NCI-H1694 treated with DMSO at 0.1 percent for 48 hours (cell line): ENCODE measurements at regions not wholly inside any gene's neighbourhood (a gene's known extent, or its start where the extent isn't known, plus 50 kb on each side); places are given as distances from the start of the nearest gene placed in this dataset.

Experiments
- DNase-seq: peaks from one replicate; lab custom pipeline; 2025; lab: John Stamatoyannopoulos, UW

DNA sequence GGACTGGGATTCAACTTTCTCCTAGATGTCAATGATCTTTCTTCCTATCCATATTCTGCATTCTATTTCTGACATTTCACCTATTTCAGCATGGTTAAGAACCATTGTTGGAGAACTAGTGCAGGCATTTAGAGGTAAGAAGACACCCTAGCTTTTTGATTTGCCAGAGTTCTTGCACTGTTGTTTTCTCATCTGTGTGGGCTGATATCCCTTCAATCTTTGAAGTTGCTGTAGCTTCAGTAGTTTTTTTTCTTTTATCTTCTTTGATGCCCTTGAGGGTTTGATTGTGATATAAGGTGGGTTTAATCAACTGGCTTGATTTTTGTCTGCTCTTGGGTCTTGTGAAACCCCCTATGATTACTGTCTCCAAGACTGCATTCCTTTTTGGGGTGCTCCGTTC, 502.1 kb downstream of the ETS1 start:
- no peak for DNase-seq

DNA sequence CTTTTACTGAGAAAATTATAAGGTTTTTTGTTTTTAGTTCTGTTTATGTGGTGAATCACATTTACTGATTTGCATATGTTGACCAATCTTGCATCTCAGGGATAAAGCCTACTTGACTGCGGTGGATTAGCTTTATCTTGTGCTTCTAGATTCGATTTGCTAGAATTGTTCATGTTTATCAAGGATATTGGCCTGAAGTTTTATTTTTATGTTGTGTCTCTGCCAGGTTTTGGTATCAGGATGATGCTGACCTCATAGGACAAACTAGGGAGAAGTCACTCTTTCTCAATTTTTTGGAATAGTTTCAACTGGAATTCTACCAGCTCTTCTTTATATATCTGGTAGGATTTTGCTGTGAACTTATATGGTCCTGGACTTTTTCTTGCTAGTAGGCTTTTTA, 504.8 kb downstream of the ETS1 start:
- DNase-seq = no peak

DNA sequence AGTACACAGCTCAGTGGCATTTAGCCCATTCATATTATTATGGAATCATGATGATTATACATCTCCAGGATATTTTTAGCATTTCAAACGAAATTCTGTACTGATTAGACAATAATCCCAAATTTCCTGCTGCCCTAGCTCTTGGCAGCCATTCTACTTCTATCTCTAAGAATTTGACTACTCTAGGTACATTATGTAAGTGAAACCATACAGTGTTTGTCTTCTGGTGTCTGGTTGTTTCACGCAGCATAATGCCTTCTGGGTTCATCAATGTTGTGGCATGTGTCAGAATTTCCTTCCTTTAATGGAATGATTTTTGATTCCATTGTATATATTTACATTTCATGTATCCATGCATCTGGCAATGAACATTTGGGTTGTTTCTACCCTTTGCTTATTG, 517.7 kb downstream of the ETS1 start:
- DNase-seq = no peak

DNA sequence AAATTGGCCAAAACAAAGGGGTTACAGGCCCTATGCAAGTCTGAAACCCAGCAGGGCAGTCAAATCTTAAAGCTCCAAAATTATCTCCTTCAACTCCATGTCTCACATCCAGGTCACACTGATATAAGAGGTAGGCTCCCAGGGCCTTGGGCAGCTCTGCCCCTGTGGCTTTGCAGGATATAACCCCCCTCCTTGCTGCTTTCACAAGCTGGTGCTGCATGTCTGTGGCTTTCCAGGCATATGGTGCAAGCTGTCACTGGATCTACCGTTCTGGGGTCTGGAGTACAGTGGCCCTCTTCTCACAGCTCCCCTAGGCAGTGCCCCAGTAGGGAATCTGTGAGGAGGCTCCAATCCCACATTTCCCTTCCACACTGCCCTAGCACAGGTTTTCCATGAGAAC, 519.6 kb downstream of the ETS1 start:
- no peak for DNase-seq

DNA sequence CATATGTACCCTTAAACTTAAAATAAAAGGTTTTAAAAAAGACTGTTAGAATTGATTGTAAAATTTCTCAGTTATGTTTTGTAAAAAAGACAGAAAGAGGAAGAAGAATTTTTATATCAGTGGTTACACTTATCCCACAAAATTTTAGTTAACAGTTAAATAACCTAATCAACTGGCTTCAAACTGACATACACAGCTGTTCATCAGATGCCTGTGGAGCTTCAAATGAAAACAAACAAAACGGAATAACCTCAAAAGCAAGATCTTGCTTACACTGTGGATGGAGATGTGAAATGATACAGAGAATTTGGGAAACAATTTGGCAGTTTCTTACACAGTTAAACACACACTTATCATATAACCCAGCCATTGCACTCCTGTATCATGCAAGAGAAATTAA, 521.0 kb downstream of the ETS1 start:
- no peak for DNase-seq

DNA sequence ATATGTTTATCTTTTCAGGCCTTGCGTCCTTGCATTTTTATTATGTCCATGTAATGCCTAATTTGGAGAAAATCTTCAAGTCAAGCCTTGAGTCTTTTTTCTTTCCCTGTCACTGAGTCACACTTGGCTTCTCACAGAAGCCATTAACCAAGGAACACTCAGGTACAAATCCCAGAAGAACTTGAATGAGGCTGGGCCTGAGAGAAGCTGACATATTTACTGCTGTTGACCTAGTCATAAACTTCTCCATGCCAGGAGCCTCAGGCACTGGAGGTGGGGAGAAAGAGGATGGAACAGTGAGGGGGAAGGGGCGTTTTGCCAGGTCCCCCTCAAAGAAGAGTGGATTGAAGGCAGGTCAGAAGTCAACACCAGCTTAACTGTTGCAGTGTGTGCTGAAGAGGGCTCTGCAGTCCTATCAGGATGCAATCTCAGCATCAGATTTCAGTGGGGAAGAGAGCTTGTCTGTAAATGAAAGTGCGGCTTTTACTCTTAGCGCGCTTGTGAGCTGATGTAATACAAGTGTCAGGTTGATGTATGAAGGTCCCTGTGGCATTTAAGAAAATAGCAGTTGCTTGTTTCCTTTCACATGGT, 526.0 kb downstream of the ETS1 start:
- DNase-seq = no peak

DNA sequence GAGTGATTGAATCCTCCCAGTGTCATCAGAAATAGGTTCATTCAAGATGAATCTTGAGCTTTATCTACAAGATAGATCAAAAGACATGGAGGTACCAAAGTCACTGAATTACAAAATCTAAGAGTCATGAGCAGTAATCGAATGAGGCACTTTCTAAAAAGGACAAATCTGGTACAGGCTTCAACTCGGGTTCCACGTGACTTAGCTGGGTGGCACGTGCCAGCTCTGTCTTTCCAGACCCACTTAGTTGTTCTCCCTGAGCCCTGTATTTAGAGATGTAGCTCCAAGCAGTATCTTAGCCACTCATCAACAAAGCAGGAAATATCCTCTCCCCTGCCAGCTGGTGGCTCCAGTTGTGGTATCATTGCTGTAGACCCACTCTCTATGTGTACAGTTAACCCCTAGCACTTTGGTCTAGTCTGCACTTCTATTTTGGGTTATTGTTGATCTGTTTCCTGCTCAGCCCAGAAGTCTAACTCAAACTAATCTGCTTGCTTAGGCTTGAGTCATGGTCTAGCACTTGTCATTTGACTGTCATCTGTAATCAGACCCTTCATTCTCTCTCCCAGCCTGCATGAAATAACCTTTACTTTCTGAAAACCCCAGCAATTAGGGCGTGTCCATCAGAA, 528.7 kb downstream of the ETS1 start:
- DNase-seq = no peak

DNA sequence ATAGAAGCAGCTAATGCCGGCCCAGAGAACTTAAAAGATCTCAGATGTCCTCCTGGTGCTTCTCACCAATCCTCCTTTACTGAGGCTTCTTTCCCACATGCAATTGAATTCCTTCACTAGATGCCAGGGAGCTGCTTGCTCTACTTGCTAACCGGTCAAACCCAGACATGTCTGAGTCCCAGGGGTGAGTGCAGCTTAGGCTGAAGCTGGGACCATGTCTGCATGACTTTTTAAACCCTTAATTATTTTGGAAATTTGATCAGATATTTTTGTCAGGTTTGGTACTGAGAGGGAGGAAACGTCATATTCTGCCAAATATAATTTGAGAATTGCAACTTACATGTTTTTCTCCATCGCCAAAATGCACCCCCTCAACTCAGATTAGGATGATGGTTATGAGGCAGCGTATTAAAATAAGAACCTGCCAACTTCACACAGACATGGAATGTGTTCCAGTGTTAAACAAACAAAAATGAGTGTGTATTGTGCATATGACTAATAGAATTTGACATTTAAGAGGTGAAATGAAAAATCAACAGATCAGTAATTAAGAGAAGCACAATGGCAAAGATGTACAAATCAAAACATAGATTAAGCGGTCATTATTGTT, 529.5 kb downstream of the ETS1 start:
- no peak for DNase-seq

DNA sequence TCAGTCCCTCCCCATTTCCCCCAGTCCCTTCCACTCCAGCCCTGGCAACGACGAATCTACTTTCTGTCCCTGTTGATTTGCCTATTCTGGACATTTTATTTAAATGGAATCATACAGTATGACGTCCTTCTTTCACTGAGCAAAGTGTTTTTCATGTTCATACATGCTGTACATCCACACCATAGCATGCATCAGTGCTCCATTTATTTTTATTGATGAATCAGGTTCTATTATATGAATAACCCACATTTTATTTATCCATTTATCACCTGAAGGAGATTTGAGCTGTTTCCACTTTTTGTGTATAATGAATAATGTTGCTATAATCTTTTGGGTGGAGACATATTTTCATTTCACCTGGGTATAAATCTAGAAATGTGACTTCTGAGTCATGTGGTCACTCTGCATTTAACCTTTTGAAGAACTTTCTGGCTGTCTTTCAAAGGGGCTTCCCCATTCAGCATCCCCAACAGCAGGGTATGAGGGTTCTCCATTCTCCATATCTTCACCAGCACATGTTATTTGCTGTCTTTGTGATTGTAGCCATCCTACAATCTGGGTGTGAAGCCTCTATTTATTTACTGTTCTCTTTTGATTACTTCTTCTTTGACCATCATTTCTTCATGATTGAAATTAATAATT, 531.7 kb downstream of the ETS1 start:
- no peak for DNase-seq

DNA sequence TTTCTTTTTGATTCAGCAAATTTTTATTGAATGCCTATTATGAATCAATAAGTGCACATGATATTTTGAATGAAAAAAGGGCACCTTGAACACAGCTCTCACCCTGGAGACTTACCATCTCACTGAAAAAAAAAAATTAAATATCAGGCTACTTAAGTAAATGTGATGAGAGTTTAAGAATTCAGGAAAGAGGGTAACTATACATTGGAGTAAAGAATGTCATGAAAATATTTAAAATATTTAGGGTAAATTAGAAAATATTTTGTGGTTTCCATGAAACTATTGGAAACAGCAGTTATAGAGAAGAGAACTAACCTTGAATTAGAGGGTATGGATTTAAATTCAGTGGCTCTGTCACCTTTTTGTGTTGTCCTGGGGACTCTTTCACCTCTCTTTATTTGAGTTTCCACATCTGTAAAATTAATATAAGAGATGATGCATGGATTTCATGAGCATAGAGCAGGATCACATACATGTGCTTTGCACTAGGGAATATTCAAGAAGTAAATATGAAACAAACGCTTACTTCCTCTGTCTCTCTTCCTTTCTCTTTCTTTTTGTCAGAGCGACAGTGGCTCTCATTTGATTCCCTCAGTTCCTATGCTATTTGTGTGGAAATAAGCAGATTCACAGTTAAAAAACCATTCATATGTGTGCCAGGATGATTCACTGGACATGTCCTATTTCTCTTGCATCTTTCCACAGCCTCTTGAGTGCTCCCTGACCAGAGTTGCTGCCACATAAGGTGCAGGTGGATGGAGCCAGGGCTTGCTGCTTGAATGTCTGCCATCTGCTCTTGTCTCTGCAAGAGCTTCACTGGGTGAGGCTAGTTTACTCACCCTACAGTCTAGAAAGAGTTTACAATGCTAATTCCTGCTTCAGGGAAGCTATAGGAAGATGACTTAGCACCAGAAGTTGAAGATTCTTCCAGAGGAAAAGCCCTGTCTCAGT, 533.1 kb downstream of the ETS1 start:
- no peak for DNase-seq

DNA sequence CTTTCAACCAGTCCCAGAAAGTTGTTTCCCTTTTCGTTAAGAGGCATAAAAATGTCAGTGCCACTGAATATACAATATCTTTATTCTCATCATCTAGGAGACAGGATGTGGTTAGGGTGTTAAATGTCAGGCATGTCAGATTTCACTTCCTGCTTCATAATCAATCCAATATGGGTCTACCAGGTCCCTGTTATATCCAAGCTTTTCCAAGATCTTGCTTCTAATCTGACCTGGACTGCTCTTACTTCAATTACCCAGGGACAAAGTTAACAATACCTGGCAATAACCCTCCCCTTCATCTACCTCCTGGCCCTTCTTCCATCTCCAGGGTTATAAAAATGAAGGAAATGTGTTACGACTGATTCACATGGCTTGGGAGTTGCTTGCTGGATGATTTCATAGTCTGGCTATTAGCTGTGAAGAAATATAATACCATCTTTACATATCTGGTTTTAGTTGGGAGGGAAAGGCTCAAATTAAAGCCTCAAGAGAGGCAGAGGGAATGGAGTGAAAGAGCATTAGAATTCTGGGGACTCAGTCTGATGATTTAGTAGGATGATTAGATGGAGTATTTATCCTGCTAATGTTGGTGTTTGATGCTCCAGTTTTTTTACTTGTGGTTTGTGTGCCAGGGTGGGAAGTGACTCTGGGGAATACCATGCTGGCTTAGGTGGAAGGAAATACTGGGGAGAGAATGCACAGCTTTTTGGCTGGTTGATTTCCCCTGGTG, 534.3 kb downstream of the ETS1 start:
- DNase-seq = no peak

DNA sequence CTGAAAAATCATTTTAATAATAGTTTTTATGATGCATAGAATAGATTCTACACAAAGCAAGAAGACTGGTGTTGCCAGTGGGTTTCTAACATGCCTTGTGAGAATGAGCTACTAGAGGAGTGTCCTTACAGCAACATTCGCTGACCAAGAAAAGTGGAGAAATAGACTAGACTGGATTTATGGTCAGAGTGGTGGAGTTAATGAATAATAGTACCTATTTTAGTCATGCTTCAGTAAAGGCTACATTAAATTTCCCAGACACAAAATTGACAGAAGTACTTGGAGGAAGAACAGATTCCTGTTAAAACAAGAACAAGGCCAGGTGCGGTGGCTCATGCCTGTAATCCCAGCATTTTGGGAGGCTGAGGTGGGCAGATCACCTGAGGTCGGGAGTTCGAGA, 539.2 kb downstream of the ETS1 start:
- no peak for DNase-seq

DNA sequence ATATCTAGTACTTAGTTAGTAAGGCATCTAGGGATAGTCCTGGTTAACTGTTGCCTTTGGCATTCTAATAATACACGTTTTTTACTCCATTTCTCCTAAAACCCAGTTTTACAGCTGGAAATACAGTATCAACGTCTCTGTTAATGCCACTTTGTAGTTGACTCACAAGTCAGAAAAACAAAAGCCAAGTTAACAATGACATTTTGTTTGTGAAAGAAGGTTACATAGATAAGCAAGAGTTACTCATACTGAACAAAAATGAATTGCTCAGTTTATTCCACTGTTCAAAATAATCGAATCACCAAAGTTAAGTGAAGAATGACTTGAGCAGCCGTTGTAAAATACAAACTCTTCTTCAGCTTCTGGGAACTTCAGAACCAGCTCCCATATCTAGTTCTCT, 540.3 kb downstream of the ETS1 start:
- no peak for DNase-seq

DNA sequence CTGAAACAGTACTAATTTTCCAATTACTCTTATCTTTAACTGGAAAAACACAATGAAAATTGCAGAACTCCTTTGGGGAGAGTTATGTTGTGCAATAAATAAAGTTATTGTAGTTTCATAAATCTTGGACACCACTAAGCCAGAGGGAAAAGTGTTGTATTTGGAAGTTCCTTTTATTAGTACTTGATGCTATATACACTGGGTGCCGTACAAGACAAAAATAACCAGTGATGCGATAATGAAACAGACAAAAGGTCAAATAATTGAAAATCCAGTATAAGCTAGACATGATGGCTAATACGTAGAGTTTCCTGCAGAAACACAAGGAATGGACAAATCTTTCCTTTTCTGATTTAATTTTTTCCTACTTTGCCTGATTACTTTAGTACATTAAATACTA, 541.1 kb downstream of the ETS1 start:
- DNase-seq = no peak

DNA sequence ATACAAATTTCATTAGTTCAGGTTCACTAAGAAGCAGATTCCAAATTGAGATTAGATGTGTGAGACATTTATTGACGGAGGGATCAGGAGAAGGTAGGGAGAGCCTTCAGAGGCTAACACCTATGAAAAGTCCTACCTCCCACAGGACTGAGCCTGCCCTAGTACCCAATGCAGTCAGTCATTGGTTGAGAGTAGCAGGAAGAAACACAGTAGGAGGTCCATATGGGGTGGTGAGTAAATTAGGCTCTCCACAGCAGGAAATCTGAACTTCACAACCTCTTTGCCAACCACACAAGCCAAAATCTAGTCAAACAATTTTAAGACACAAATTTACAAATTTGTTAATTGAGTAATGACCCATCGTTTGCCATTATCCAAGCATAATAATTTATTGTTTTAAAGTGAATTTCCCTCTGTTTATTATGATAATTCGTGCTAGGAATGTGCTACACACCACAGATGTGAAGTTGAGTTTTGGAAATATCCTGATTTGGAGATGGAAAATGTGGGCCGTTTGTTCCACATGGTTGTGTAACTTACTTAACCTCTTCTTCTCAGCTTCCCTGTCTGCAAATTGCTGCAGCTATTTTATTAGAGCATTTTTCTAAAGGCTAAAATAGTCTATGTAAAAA, 542.1 kb downstream of the ETS1 start:
- DNase-seq = no peak

DNA sequence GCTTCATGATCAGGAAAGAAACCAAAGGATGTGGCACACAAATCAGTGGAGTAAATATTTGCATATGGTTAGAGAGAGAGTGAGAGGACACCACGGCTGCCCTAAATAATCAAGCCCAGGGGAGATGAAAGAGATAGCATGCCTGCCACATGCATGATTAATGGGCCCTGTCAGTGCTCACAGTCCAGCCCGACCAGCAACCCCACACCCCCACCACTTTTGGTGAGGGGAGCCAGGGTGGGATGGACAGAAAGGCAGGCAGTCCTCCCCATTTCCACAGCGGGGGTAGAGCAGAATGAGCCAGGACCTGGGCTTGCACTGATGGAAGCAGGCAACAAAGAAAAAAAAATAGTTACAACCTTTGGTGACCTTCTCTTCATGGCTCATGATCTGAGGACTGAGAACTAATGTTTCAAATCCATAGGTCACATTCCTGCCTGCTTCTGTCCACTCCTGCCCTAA, 545.0 kb downstream of the ETS1 start:
- no peak for DNase-seq

DNA sequence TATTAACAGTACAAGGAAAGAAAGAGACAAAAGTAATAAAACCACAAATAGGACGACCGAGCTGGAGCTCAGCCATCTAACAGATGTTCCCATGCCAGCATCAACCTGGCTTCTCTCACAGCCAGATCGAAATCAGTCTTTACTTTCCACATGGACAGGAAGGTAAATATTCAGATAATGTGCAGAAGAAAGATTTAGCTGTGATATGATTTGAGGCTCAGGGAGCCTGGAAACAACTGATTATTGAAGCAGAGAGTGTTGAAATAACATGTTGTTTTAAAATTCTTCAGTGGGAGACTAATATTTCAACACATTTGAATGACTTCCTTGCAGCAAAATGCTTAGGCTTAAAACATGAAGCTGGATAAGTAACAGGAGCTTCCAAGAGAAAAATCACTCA, 546.8 kb downstream of the ETS1 start:
- no peak for DNase-seq

DNA sequence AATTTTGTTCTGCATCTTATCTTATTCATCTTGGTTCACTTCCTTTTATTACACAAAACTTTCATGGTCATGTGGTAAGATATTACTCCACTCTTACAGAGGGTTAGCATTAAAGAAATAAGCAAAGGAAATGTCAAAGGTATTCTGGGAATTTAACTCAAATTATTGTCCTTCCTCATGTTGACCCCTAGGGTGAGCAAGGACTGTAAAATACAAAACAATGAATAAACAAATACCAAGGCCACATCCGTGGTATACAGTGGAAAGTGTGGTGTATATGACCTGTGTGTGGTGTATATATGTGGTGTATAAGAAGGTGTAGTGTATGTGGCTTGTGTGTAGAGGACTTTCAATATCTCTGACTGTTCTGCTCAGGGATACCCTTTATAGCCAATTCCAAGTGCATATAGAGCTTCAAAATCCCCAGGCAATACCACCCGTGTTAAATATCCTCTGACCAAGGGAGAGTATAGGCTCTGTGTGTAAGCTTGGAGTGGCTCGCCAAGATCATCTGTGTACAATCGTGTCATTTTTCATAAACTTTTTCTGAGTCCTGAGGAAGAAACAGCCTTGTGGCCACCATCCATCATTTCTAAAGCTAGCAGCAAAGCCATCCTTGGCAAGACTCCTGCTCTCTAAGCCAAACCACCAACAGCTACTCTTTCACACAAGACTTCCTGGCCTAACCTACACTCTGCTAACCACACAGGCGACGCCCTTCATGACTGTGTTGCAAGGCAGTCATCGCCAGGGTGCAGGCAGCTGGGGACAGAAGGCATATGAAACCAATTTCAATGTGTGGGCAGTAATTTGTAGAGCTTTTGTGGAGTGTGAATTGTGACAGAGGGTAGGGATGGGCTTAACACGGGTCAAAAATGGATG, 548.0 kb downstream of the ETS1 start:
- DNase-seq = no peak

DNA sequence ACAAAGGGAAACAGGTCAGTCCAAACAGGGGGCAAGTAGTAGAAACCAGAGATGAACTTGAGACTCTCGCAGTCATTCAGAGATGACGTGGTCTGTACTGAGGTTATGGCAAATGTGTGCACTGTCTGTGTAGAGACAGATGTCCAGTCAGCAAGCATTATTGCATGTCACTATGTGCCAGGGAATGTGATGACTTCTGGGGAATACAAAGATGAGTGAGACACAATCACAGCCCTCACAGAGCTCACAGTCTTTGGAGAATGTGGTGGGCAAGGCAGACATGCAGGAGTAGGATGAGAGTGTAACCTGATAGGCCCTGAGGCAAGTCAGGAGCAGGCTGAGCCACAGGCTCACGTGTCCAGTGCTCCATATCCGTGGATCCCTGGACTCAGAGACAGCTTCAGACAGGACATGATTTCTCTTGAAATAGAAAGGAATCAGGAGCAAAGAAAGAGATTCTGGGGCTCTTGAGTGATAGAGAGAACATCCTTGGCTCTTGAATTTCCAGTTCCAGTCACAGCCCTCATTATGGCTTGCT, 550.7 kb downstream of the ETS1 start:
- DNase-seq = no peak

DNA sequence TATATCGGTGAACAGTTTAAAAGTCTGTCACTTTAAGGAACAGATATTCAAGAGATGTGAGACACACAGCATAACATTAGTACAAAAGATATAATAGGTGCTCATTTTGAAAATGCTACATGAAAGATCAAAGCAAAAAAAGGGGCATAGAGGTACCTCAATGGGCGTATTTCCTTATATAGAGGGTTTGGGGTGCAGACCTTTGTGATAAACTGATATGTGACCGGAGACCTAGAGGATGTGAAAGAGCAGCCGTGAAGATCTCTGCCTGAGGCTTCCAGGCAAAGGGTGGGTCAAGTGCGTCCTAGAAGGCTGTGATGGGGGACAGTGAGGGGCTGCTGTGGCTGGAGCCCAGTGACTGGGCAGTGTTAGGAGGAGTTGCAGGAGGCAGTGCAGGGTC, 551.4 kb downstream of the ETS1 start:
- DNase-seq = no peak
